ENCODE measurements at regions not wholly inside any gene's neighbourhood (a gene's known extent, or its start where the extent isn't known, plus 50 kb on each side); places are given as distances from the start of the nearest gene placed in this dataset.

- DNase-seq (ENCODE audit: low read depth, low spot score): no peak
- Histone ChIP-seq H4K20me1 (replicated peaks; ENCODE audit: control insufficient read depth, extremely low read depth, insufficient read depth, low read length) (no peaks in the 10 kb centered on the region), H3K27ac (ENCODE audit: insufficient read depth, low read depth, low read length) (no peak overlapping the region), H3K4me3 (replicated peaks in 1 of 3; ENCODE audit: insufficient read depth in 1 of 3, low read depth in 1 of 3, low read length in 3 of 3) (no peak overlapping the region), H3K9me3 (replicated peaks; ENCODE audit: control insufficient read depth, insufficient read depth, low read length) (no peaks in the 10 kb centered on the region), H3K9ac (replicated peaks; ENCODE audit: extremely low read depth, insufficient read depth, low read length) (no peak overlapping the region), H2AFZ (ENCODE audit: low read depth, low read length) (no peak overlapping the region), H3K36me3 (ENCODE audit: control insufficient read depth in 2 of 2, extremely low read depth in 1 of 2, insufficient read depth in 2 of 2, low read length in 2 of 2) (no peaks in the 10 kb centered on the region), H3K27me3 (ENCODE audit: control insufficient read depth in 2 of 2, insufficient read depth in 2 of 2, low read length in 2 of 2) (no peaks in the 10 kb centered on the region), H3K9me1 (replicated peaks; ENCODE audit: control insufficient read depth, extremely low read depth, insufficient read depth, low read length) (no peaks in the 10 kb centered on the region), H3K4me1 (ENCODE audit: control insufficient read depth, extremely low read depth, insufficient read depth, low read length) (no peaks in the 10 kb centered on the region), H3K4me2 (ENCODE audit: insufficient read depth, low read length) (no peak overlapping the region), H3K79me2 (ENCODE audit: control insufficient read depth, insufficient read depth, low read length) (no peaks in the 10 kb centered on the region)
- BruUV-seq (replicated peaks): no TSS peak
- POLR2A ChIA-PET: no interaction called here
- dilution Hi-C loops (cut with MboI; ENCODE audit: extremely low pct_ligation_motif_present, low sequenced_read_pairs) (no loop called here), intact Hi-C loops (cut with micrococcal nuclease) (no loop called here)
- CTCF ChIA-PET: interaction anchor here (0.6 kb wide), 1 partner anchor 1658 kb away, joined by 3 read pairs; no protein-coding TSS in a partner anchor
- TF ChIP-seq, protein P1, sequence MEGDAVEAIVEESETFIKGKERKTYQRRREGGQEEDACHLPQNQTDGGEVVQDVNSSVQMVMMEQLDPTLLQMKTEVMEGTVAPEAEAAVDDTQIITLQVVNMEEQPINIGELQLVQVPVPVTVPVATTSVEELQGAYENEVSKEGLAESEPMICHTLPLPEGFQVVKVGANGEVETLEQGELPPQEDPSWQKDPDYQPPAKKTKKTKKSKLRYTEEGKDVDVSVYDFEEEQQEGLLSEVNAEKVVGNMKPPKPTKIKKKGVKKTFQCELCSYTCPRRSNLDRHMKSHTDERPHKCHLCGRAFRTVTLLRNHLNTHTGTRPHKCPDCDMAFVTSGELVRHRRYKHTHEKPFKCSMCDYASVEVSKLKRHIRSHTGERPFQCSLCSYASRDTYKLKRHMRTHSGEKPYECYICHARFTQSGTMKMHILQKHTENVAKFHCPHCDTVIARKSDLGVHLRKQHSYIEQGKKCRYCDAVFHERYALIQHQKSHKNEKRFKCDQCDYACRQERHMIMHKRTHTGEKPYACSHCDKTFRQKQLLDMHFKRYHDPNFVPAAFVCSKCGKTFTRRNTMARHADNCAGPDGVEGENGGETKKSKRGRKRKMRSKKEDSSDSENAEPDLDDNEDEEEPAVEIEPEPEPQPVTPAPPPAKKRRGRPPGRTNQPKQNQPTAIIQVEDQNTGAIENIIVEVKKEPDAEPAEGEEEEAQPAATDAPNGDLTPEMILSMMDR (IDR thresholded peaks at IDR 0.05; ENCODE audit: extremely low read depth in 1 of 2, insufficient read depth in 1 of 2, low read depth in 1 of 2, low read length in 2 of 2): no peak
- no peak for TF ChIP-seq POLR2A (IDR thresholded peaks at IDR 0.05; ENCODE audit: low read depth, low read length)
- no peak for TF ChIP-seq POLR2AphosphoS5 (IDR thresholded peaks at IDR 0.05; ENCODE audit: insufficient read depth, low read depth, low read length)
- TF ChIP-seq JUN (IDR thresholded peaks at IDR 0.05; ENCODE audit: borderline replicate concordance, insufficient read depth, insufficient read length, low read depth): no peak
- TF ChIP-seq GATA2 (IDR thresholded peaks at IDR 0.05; ENCODE audit: insufficient read depth, insufficient read length, low read depth, low read length): no peak
- no peak for TF ChIP-seq FOS (IDR thresholded peaks at IDR 0.05; ENCODE audit: borderline replicate concordance, insufficient read depth, low read length)
- TF ChIP-seq, protein P2, sequence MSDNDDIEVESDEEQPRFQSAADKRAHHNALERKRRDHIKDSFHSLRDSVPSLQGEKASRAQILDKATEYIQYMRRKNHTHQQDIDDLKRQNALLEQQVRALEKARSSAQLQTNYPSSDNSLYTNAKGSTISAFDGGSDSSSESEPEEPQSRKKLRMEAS (IDR thresholded peaks at IDR 0.05; ENCODE audit: insufficient read depth, insufficient read length): no peak
- no peak for TF ChIP-seq MYC (IDR thresholded peaks at IDR 0.05; ENCODE audit: low read depth, low read length)
- TF ChIP-seq EZH2 (IDR thresholded peaks at IDR 0.05; ENCODE audit: borderline replicate concordance, low read depth, low read length, severe bottlenecking): no peak
- FAIRE-seq: no peak
These were observed 77.7 kb upstream of the PTPRD start for GRCh38 chr9:10690546-10690945.
